DND-41 (cell line): ENCODE measurements at regions not wholly inside any gene's neighbourhood (a gene's known extent, or its start where the extent isn't known, plus 50 kb on each side); places are given as distances from the start of the nearest gene placed in this dataset.

Experiments used
- ATAC-seq: fragments of 200-7000 bp; cut with Tn5 transposase; 3 replicates; pipeline ENCODE4 v1.9.1; 2021; ENCODE audit warnings: low read depth; ENCODE audit not compliant: insufficient read depth
- DNase-seq: peaks from one replicate; pipeline ENCODE4 v3.0.0-alpha.2; 2020
- H2AFZ ChIP-seq: 2 replicates; pipeline ENCODE4 v1.6.0; 2012; ENCODE audit warnings: low read depth, low read length
- H3K27ac ChIP-seq: 2 replicates; pipeline ENCODE4 v1.5.1; 2012; ENCODE audit warnings: low read length, inconsistent platforms
- H3K27me3 ChIP-seq: fragments of 200-600 bp; sonication (generic); 2 replicates; pipeline ENCODE4 v1.6.0; 2012; ENCODE audit warnings: low read length, mild to moderate bottlenecking, inconsistent platforms; ENCODE audit not compliant: insufficient read depth, poor library complexity
- H3K36me3 ChIP-seq: 2 replicates; pipeline ENCODE4 v1.5.1; 2012; ENCODE audit warnings: low read length, inconsistent platforms; ENCODE audit not compliant: insufficient read depth
- H3K4me1 ChIP-seq: 2 replicates; pipeline ENCODE4 v1.5.1; 2012; ENCODE audit warnings: mild to moderate bottlenecking, low read length; ENCODE audit not compliant: insufficient read depth
- H3K4me2 ChIP-seq: 2 replicates; pipeline ENCODE4 v1.6.0; 2012; ENCODE audit warnings: mild to moderate bottlenecking, moderate library complexity, low read length, inconsistent platforms; ENCODE audit not compliant: insufficient read depth
- H3K4me3 ChIP-seq, 2 experiments: fragments of 200-600 bp in 1 of 2; shearing (Covaris generic) in 1 of 2; 2 replicates each; pipeline ENCODE4 v1.5.1; 2012 to 2016; ENCODE audit warnings: inconsistent platforms in 2 of 2, low read length in 2 of 2, mild to moderate bottlenecking in 2 of 2, low read depth in 1 of 2, moderate library complexity in 1 of 2
- H3K79me2 ChIP-seq: 2 replicates; pipeline ENCODE4 v1.6.0; 2012; ENCODE audit warnings: low read length, inconsistent platforms; ENCODE audit not compliant: insufficient read depth
- H3K9ac ChIP-seq: 2 replicates; pipeline ENCODE4 v1.6.0; 2012; ENCODE audit warnings: low read depth, mild to moderate bottlenecking, inconsistent platforms, low read length, moderate library complexity
- H3K9me3 ChIP-seq: 2 replicates; pipeline ENCODE4 v1.5.1; 2012; ENCODE audit warnings: low read length, moderate library complexity, mild to moderate bottlenecking, inconsistent platforms; ENCODE audit not compliant: insufficient read depth, severe bottlenecking
- H4K20me1 ChIP-seq: 2 replicates; pipeline ENCODE4 v1.6.0; 2012; ENCODE audit warnings: low read length; ENCODE audit not compliant: insufficient read depth
- CTCF ChIP-seq: IDR thresholded peaks from 2 replicates; pipeline ENCODE4 v1.5.1; 2012; ENCODE audit warnings: borderline replicate concordance, low read length, moderate library complexity, mild to moderate bottlenecking; ENCODE audit not compliant: poor library complexity, severe bottlenecking; ENCODE audit errors: extremely low read depth
- EZH2 ChIP-seq: IDR thresholded peaks from 3 replicates; pipeline ENCODE4 v1.6.1; 2012; ENCODE audit warnings: borderline replicate concordance, low read depth, mild to moderate bottlenecking, moderate library complexity, low read length, inconsistent platforms; ENCODE audit not compliant: severe bottlenecking

GRCh38 chr13:40083841-40084240, 428.4 kb downstream of the COG6 start:
- no peak overlapping the region for H3K4me3 ChIP-seq
- DNase-seq (no peak), ATAC-seq (no peak)
- H3K36me3 ChIP-seq = no peaks in the 10 kb centered on the region
- TF ChIP-seq CTCF (no peak), EZH2 (no peak)
- H3K79me2 ChIP-seq = no peaks in the 10 kb centered on the region
- no peaks in the 10 kb centered on the region for H4K20me1 ChIP-seq
- H2AFZ ChIP-seq = no peak overlapping the region
- peaks cover 2% of the 10 kb centered on the region for H3K27me3 ChIP-seq
- no peak overlapping the region for H3K4me2 ChIP-seq
- H3K27ac ChIP-seq = no peak overlapping the region
- no peak overlapping the region for H3K9ac ChIP-seq
- H3K9me3 ChIP-seq = no peaks in the 10 kb centered on the region
- H3K4me1 ChIP-seq = no peaks in the 10 kb centered on the region

GRCh38 chr13:40084934-40085333, 429.5 kb downstream of the COG6 start:
- H2AFZ ChIP-seq = no peak overlapping the region
- H3K9ac ChIP-seq = no peak overlapping the region
- no peak overlapping the region for H3K27ac ChIP-seq
- H3K9me3 ChIP-seq = no peaks in the 10 kb centered on the region
- ATAC-seq = no peak
- TF ChIP-seq EZH2 (no peak), CTCF (no peak)
- no peaks in the 10 kb centered on the region for H3K4me1 ChIP-seq
- no peaks in the 10 kb centered on the region for H3K36me3 ChIP-seq
- no peak overlapping the region for H3K4me2 ChIP-seq
- peaks cover 2% of the 10 kb centered on the region for H3K27me3 ChIP-seq
- no peak for DNase-seq
- no peaks in the 10 kb centered on the region for H4K20me1 ChIP-seq
- H3K4me3 ChIP-seq = no peak overlapping the region
- no peaks in the 10 kb centered on the region for H3K79me2 ChIP-seq

GRCh38 chr13:40087091-40088002, 431.9 kb downstream of the COG6 start:
- Histone ChIP-seq H3K4me3 (no peak overlapping the region), H3K36me3 (no peaks in the 10 kb centered on the region), H3K9me3 (no peaks in the 10 kb centered on the region), H3K9ac (no peak overlapping the region), H3K27ac (no peak overlapping the region), H4K20me1 (no peaks in the 10 kb centered on the region), H3K4me1 (no peaks in the 10 kb centered on the region), H2AFZ (no peak overlapping the region), H3K4me2 (no peak overlapping the region), H3K27me3 (peaks cover 10% of the 10 kb centered on the region), H3K79me2 (no peaks in the 10 kb centered on the region)
- TF ChIP-seq EZH2 = no peak
- TF ChIP-seq CTCF = no peak
- ATAC-seq (no peak), DNase-seq (no peak)
